HCT116 (cell line): ENCODE measurements at regions not wholly inside any gene's neighbourhood (a gene's known extent, or its start where the extent isn't known, plus 50 kb on each side); places are given as distances from the start of the nearest gene placed in this dataset.
"Not testable (repeated sequence)": the region's sequence is repeated elsewhere in the genome, so short reads cannot be mapped to it uniquely, and the experiment has no call there.

Experiments
- ATAC-seq: fragments of 200-7000 bp; cut with Tn5 transposase; 2 replicates; pipeline ENCODE4 v1.9.1; 2020; ENCODE audit warnings: mild to moderate bottlenecking, moderate library complexity
- BruUV-seq: library from RNA; stranded (reverse); fragments of 400-500 nt; replicated peaks from 2 replicates; lab custom pipeline; 2021; lab: Mats Ljungman, UMichigan
- CTCF ChIA-PET: fragments of 300-600 bp; sonication (Branson Sonifier 250); formaldehyde crosslinking; loops from one replicate; lab custom pipeline; 2021; ENCODE audit warnings: antibody characterized with exemption; lab: Charles Lee
- POLR2A ChIA-PET: fragments of 300-600, 350-600 bp; sonication (Branson Sonifier 250); formaldehyde crosslinking; loops from one replicate; lab custom pipeline; 2021; ENCODE audit warnings: antibody characterized with exemption; lab: Charles Lee
- RAD21 ChIA-PET, 2 experiments: fragments of 300-600 bp; sonication (Branson Sonifier 250); formaldehyde crosslinking; loops; one replicate each; lab custom pipeline; 2023; ENCODE audit warnings: low total read pairs in 2 of 2; ENCODE audit not compliant: uncharacterized antibody in 2 of 2, unreplicated experiment in 2 of 2, low non-redundant PET in 1 of 2; lab: Charles Lee
- DNase-seq: peaks from one replicate; pipeline ENCODE4 v3.0.0-alpha.2; 2010; ENCODE audit warnings: low read depth, low spot score
- H2AFZ ChIP-seq: fragments of 200-600 bp; shearing (Covaris generic), sonication (generic); 2 replicates; pipeline ENCODE4 v1.6.1; 2017; ENCODE audit warnings: low read depth, mixed run types, mixed read lengths, antibody characterized with exemption, low read length; ENCODE audit not compliant: poor library complexity, severe bottlenecking
- H3K27ac ChIP-seq: 2 replicates; pipeline ENCODE4 v1.5.1; 2012; ENCODE audit warnings: low read depth, low read length
- H3K27me3 ChIP-seq: fragments of 200-600 bp; sonication (generic); 2 replicates; pipeline ENCODE4 v1.6.1; 2016; ENCODE audit warnings: mixed run types, low read length, mixed read lengths; ENCODE audit not compliant: insufficient read depth
- H3K36me3 ChIP-seq, 2 experiments: fragments of 200-500 bp in 1 of 2; fragments of 200-600 bp in 1 of 2; sonication (Bioruptor generic) in 1 of 2; sonication (generic) in 1 of 2; 2 replicates each; pipeline versions ENCODE4 v1.5.1 to v1.6.1; 2014 to 2016; ENCODE audit warnings: low read length in 2 of 2, inconsistent platforms in 1 of 2, mixed read lengths in 1 of 2, mixed run types in 1 of 2; ENCODE audit not compliant: insufficient read depth in 2 of 2, control insufficient read depth in 1 of 2
- H3K4me1 ChIP-seq, 2 experiments: fragments of 200-600 bp in 1 of 2; sonication (generic) in 1 of 2; 2 replicates each; pipeline versions ENCODE4 v1.5.1 to v1.6.1; 2012 to 2017; ENCODE audit warnings: low read length in 2 of 2, inconsistent platforms in 1 of 2, mild to moderate bottlenecking in 1 of 2, mixed read lengths in 1 of 2, mixed run types in 1 of 2, moderate library complexity in 1 of 2; ENCODE audit not compliant: insufficient read depth in 2 of 2, control insufficient read depth in 1 of 2
- H3K4me2 ChIP-seq: fragments of 200-600 bp; sonication (generic); 2 replicates; pipeline ENCODE4 v1.6.1; 2017; ENCODE audit warnings: mixed run types, low read length, mixed read lengths
- H3K4me3 ChIP-seq, 2 experiments: fragments of 200-600 bp in 1 of 2; sonication (generic) in 1 of 2; replicated peaks in 1 of 2; 2 replicates each; pipeline ENCODE4 v1.5.1; 2011 to 2016; ENCODE audit warnings: low read length in 2 of 2, control low read depth in 1 of 2, low read depth in 1 of 2, mild to moderate bottlenecking in 1 of 2, mixed read lengths in 1 of 2, mixed run types in 1 of 2
- H3K79me2 ChIP-seq: fragments of 200-600 bp; sonication (generic); 2 replicates; pipeline ENCODE4 v1.6.1; 2017; ENCODE audit warnings: mild to moderate bottlenecking, mixed run types, low read length, moderate library complexity, mixed read lengths; ENCODE audit not compliant: insufficient read depth
- H3K9ac ChIP-seq: fragments of 200-600 bp; sonication (generic); 2 replicates; pipeline ENCODE4 v1.6.1; 2016; ENCODE audit warnings: low read length, mixed read lengths
- H3K9me2 ChIP-seq: fragments of 200-600 bp; sonication (generic), shearing (Covaris generic); 2 replicates; pipeline ENCODE4 v1.6.1; 2017; ENCODE audit warnings: mixed run types, mild to moderate bottlenecking, moderate library complexity; ENCODE audit not compliant: insufficient read depth
- H3K9me3 ChIP-seq, 2 experiments: fragments of 200-500 bp in 1 of 2; fragments of 200-600 bp in 1 of 2; sonication (Bioruptor generic) in 1 of 2; sonication (generic) in 1 of 2; 2 replicates each; pipeline ENCODE4 v1.6.1; 2014 to 2017; ENCODE audit warnings: low read length in 2 of 2, mixed read lengths in 2 of 2, inconsistent platforms in 1 of 2, low read depth in 1 of 2, mild to moderate bottlenecking in 1 of 2, mixed run types in 1 of 2, moderate library complexity in 1 of 2; ENCODE audit not compliant: control insufficient read depth in 1 of 2, insufficient read depth in 1 of 2
- H4K20me1 ChIP-seq: fragments of 200-600 bp; sonication (generic), shearing (Covaris generic); 2 replicates; pipeline ENCODE4 v1.6.1; 2017; ENCODE audit warnings: mixed run types, mild to moderate bottlenecking, moderate library complexity; ENCODE audit not compliant: insufficient read depth
- CBX3 ChIP-seq: IDR thresholded peaks from 2 replicates; pipeline ENCODE4 v1.6.1; 2012; ENCODE audit warnings: low read depth
- FOSL1 ChIP-seq: IDR thresholded peaks from 2 replicates; pipeline ENCODE4 v1.6.1; 2012; ENCODE audit warnings: low read depth
- JUND ChIP-seq: IDR thresholded peaks from 2 replicates; pipeline ENCODE4 v1.6.1; 2012
- REST ChIP-seq: IDR thresholded peaks from 2 replicates; pipeline ENCODE4 v1.6.1; 2012; ENCODE audit warnings: low read depth
- TCF7L2 ChIP-seq: IDR thresholded peaks from 2 replicates; pipeline ENCODE4 v1.7.0; 2011; ENCODE audit warnings: borderline replicate concordance, inconsistent platforms; ENCODE audit not compliant: insufficient read depth, insufficient read length; ENCODE audit errors: extremely low read depth
- intact Hi-C: fragments of 100-400 bp; cut with micrococcal nuclease; formaldehyde crosslinking; loops from 2 replicates; pipeline ENCODE4 v1.10.0; 2022

GRCh38 chr10:3314445-3315085 is 142.0 kb upstream of the PITRM1 start:
- POLR2A ChIA-PET, H3K9ac ChIP-seq, RAD21 ChIA-PET, H3K9me2 ChIP-seq, H3K36me3 ChIP-seq, intact Hi-C loops, CTCF ChIA-PET, H3K4me3 ChIP-seq, H4K20me1 ChIP-seq, H3K27ac ChIP-seq, ATAC-seq, H3K27me3 ChIP-seq, H3K9me3 ChIP-seq, BruUV-seq, H3K79me2 ChIP-seq, H2AFZ ChIP-seq: not testable (repeated sequence)
- Histone ChIP-seq H3K4me2 (peak overlapping the region; percentile 60; the same call in 1 of the 2 replicates), H3K4me1 (peaks cover 0 to 17% of the 10 kb centered on the region in 2 experiments; a peak in 3 of 4 replicates)
- DNase-seq: peak; percentile 3
- TF ChIP-seq TCF7L2: peak; percentile 69

GRCh38 chr10:3313784-3314444 is 141.3 kb upstream of the PITRM1 start:
- Histone ChIP-seq H3K4me1 (peaks cover 0 to 17% of the 10 kb centered on the region in 2 experiments; a peak in 3 of 4 replicates), H2AFZ (peak overlapping the region; percentile 71), H3K4me2 (peak overlapping the region; percentile 60)
- H3K4me3 ChIP-seq, H4K20me1 ChIP-seq, H3K9me2 ChIP-seq, RAD21 ChIA-PET, H3K27ac ChIP-seq, H3K79me2 ChIP-seq, BruUV-seq, H3K27me3 ChIP-seq, CTCF ChIA-PET, intact Hi-C loops, H3K36me3 ChIP-seq, POLR2A ChIA-PET, H3K9ac ChIP-seq, H3K9me3 ChIP-seq: not testable (repeated sequence)
- DNase-seq (peak; percentile 40), ATAC-seq (peak; percentile 84)
- TF ChIP-seq REST (peak; percentile 68), JUND (peak; percentile 16; the same call in 1 of the 2 replicates), CBX3 (peak; percentile 55; the same call in 1 of the 2 replicates), TCF7L2 (peak; percentile 36), FOSL1 (peak; percentile 31; the same call in 1 of the 2 replicates)
